ENCODE measurements at regions not wholly inside any gene's neighbourhood (a gene's known extent, or its start where the extent isn't known, plus 50 kb on each side); places are given as distances from the start of the nearest gene placed in this dataset.
"Not testable (repeated sequence)": the region's sequence is repeated elsewhere in the genome, so short reads cannot be mapped to it uniquely, and the experiment has no call there.

GRCh38 chr1:90864681-90865080 lies 147.6 kb upstream of the BARHL2 start:
- Histone ChIP-seq H3K36me3 (no peaks in the 10 kb centered on the region), H3K4me3 (no peak overlapping the region), H3K27me3 (no peaks in the 10 kb centered on the region), H3K27ac (replicated peaks in 1 of 4) (no peak overlapping the region), H3K4me1 (no peaks in the 10 kb centered on the region), H3K9me3 (no peaks in the 10 kb centered on the region)
- intact Hi-C loops (cut with DNase I) = no loop called here
- TF ChIP-seq CTCF (IDR thresholded peaks at IDR 0.05) (no peak), EP300 (IDR thresholded peaks at IDR 0.05) (no peak), POLR2AphosphoS5 (IDR thresholded peaks at IDR 0.05) (no peak), POLR2A (IDR thresholded peaks at IDR 0.05; ENCODE audit: low read depth) (no peak)
- WGBS = 95% methylated on average over 3 of the region's 3 CpGs
- DNase-seq (ENCODE audit: extremely low spot score) = no peak

GRCh38 chr1:90862782-90863181 lies 145.7 kb upstream of the BARHL2 start:
- H3K4me3 ChIP-seq = no peak overlapping the region
- intact Hi-C loops (cut with DNase I) = no loop called here
- no peak for TF ChIP-seq EP300 (IDR thresholded peaks at IDR 0.05)
- TF ChIP-seq POLR2A (IDR thresholded peaks at IDR 0.05; ENCODE audit: low read depth) = no peak
- TF ChIP-seq CTCF (IDR thresholded peaks at IDR 0.05) = no peak
- TF ChIP-seq POLR2AphosphoS5 (IDR thresholded peaks at IDR 0.05) = no peak
- H3K4me1 ChIP-seq = no peaks in the 10 kb centered on the region
- no peak overlapping the region for H3K27ac ChIP-seq (replicated peaks in 1 of 4)
- no peaks in the 10 kb centered on the region for H3K9me3 ChIP-seq
- WGBS = 91% methylated on average over 3 of the region's 3 CpGs
- DNase-seq (ENCODE audit: extremely low spot score) = no peak
- no peaks in the 10 kb centered on the region for H3K36me3 ChIP-seq
- H3K27me3 ChIP-seq = no peaks in the 10 kb centered on the region

GRCh38 chr1:90861421-90861820 lies 144.3 kb upstream of the BARHL2 start:
- 100% methylated on average over 3 of the region's 3 CpGs for WGBS
- H3K4me3 ChIP-seq; H3K36me3 ChIP-seq; H3K27ac ChIP-seq (replicated peaks in 1 of 4); H3K9me3 ChIP-seq; intact Hi-C loops (cut with DNase I); H3K27me3 ChIP-seq; DNase-seq (ENCODE audit: extremely low spot score); H3K4me1 ChIP-seq: not testable (repeated sequence)

- 81% methylated on average over 7 of the region's 7 CpGs for WGBS
- H3K4me3 ChIP-seq = no peak overlapping the region
- TF ChIP-seq POLR2AphosphoS5 (IDR thresholded peaks at IDR 0.05) = no peak
- TF ChIP-seq CTCF (IDR thresholded peaks at IDR 0.05) = no peak
- no peak for TF ChIP-seq POLR2A (IDR thresholded peaks at IDR 0.05; ENCODE audit: low read depth)
- no peak for TF ChIP-seq EP300 (IDR thresholded peaks at IDR 0.05)
- H3K9me3 ChIP-seq = no peaks in the 10 kb centered on the region
- intact Hi-C loops (cut with DNase I) = loop anchor here (10.0 kb wide), 1 partner anchor 158 kb away; no protein-coding TSS in a partner anchor
- no peaks in the 10 kb centered on the region for H3K27me3 ChIP-seq
- no peak for DNase-seq (ENCODE audit: extremely low spot score)
- H3K27ac ChIP-seq (replicated peaks in 1 of 4) = no peak overlapping the region
- H3K4me1 ChIP-seq = peaks cover 6 to 7% (median 7%) of the 10 kb centered on the region in 4 donors
- no peaks in the 10 kb centered on the region for H3K36me3 ChIP-seq
Measured at GRCh38 chr1:90856463-90857007, 139.4 kb upstream of the BARHL2 start.

GRCh38 chr1:90854397-90854924 lies 137.4 kb upstream of the BARHL2 start:
- intact Hi-C loops (cut with DNase I) = loop anchor here (10.0 kb wide), 1 partner anchor 160 kb away; no protein-coding TSS in a partner anchor
- 93% methylated on average over 4 of the region's 4 CpGs for WGBS

More at GRCh38 chr1:90854397-90854924, 137.4 kb upstream of the BARHL2 start:
- no peak for DNase-seq (ENCODE audit: extremely low spot score)
- Histone ChIP-seq H3K4me1 (peaks cover 6 to 20% (median 20%) of the 10 kb centered on the region in 4 donors), H3K36me3 (no peaks in the 10 kb centered on the region), H3K9me3 (no peaks in the 10 kb centered on the region), H3K4me3 (no peak overlapping the region), H3K27ac (replicated peaks in 1 of 4) (no peak overlapping the region), H3K27me3 (no peaks in the 10 kb centered on the region)
- TF ChIP-seq POLR2AphosphoS5 (IDR thresholded peaks at IDR 0.05) (no peak), POLR2A (IDR thresholded peaks at IDR 0.05; ENCODE audit: low read depth) (no peak), EP300 (IDR thresholded peaks at IDR 0.05) (no peak), CTCF (IDR thresholded peaks at IDR 0.05) (no peak)
